HG03457 (cell line): ENCODE measurements at regions not wholly inside any gene's neighbourhood (a gene's known extent, or its start where the extent isn't known, plus 50 kb on each side); places are given as distances from the start of the nearest gene placed in this dataset.
"Not testable (repeated sequence)": the region's sequence is repeated elsewhere in the genome, so short reads cannot be mapped to it uniquely, and the experiment has no call there.

Source experiments
- ATAC-seq: cut with Tn5 transposase; IDR thresholded peaks from one replicate; pipeline ENCODE4 v1.9.1; 2021; ENCODE audit warnings: moderate number of reproducible peaks; ENCODE audit not compliant: unreplicated experiment

DNA sequence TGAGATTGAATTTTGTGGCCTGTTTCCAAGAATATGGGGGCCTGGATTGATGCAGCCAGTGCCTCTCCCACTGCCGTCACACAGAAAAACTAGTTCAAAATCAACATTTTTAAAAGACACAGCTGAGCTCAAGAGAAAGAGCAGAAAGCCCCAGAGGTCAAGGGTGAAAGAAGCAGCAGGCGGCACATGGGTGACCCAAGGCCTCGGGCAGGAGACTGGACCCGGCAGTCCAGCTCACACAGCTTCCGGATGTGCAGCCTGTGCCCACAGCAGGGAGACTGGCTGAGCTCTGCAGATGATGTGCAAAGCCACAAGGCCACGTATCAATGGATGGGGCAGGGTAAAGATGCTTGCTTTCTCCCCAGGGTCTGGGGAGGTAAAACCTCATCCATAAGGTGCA lies 50.4 kb upstream of the RNF32 start:
- no peak for ATAC-seq

DNA sequence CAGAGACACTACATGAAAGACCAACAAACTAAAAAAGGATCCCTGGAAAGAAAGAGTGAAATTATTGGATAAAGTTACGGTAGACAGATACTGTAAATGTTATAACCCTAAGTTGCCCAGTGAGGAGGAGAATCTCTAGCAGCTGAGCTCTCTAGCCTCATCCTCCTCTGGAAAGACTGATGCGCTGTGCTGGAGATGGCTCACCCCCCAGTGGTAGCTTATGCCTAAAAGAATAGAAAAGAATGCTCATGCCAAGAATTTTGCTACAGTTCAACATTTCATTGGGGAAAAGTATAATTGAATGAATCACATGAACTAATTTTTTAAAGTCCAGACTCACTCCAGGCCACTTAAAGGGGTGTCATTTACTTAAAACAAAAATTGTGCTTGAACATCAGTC lies 50.8 kb upstream of the RNF32 start:
- no peak for ATAC-seq

DNA sequence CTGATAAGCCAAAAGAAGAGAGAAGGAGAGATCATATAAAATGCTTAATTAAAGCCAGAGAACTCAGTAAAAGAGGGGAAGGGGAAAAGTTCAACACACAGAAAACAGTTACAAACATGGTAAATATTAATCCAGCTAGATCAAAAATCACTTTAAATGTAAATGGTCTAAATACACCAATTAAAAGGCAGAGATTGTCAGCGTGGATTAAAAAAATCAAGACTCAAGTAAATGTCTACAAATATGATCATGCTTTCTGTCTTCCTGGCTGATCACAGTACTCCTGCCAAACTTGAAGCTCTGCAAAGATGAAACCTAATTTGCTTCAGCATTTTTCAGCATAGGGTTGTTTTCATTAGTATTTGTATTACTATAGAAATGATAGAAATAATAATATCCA lies 54.6 kb upstream of the RNF32 start:
- no peak for ATAC-seq

DNA sequence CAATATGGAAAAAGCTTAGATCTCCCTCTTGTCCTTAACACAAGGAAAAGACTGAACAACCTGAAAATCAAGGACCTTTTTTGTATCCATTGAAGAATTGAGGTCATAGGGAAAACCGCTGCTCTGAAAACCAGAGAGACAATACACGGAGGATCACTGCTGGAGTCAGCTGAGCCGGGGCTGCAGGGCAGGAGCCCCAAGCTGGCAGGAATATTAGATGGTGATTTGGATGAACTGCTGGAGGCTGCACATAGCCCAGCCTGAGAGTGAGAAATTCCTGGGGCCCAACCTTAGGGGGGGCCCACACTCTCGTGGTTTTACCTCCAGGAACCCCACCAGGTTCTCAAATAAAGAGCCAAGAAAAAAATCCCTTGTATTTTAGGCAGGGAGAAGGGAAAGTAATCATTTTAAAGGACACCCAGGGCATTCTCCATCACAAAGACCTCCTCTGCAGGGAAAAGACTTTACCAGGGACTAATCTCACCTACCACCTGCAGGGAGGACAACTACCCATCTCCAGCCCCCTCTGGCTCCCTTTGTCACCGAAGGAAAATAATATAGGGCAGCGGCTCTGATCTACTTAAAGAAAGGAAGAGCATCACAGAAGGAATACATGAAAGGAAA lies 55.4 kb upstream of the RNF32 start:
- no peak for ATAC-seq

DNA sequence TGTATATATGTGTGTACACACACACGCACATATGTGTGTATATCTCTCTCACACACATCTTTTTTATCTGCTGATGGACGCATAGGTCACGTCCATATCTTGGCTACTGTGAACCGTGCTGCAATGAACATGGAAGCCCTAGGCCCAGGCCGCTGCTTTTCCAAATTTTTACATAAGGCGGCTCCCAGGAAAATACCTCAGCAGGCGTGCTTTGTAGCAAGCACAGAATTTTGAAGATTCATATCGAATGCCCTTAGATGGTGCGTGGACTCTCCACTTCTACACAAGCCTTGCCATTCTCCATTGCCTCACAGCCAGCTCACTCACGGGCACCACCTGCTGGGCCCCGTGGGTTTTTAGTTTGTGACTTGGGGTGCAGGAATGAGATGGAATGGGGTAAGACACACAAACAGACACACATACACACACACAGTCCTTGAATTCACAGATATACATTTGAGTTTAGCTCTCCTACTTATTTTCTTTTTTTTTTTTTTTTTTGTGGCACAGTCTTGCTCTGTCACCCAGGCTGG lies 57.9 kb upstream of the RNF32 start:
- ATAC-seq = no peak

DNA sequence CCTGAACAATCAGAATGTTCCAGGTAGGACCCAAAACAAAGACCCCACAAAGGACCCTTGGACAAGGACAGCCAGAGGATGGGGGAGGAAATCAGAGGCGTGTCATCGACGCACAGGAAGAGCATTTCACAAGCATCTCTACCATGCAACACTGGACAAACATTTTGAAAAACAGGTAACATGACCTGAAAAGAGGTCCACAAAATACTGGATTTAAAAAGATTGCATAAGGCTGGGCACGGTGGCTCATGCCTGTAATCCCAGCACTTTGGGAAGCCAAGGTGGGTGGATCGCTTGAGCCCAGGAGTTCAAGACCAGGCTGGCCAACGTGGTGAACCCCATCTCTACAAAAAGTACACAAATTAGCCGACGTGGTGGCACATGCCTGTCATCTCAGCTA lies 60.5 kb upstream of the RNF32 start:
- ATAC-seq = no peak

DNA sequence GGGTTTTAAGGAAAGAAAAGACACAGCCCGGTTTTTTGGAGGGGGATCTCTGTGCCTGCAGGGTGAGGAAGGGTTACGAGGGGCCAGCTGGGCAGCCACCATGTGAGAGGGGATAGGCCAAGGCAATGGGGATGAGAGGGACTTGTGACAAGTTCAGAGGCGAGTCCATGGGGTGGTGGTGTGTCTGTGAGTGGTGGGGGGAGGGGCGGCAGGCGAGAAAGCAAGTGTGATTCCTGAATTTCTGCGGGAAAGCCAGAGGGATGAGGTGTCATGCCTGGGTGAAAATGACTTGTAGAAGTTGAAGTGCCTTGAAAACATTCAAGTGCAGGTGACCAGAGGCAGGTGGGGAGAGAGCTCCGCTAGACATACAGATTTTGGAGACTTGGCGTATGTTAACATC lies 61.0 kb upstream of the RNF32 start:
- ATAC-seq = no peak

DNA sequence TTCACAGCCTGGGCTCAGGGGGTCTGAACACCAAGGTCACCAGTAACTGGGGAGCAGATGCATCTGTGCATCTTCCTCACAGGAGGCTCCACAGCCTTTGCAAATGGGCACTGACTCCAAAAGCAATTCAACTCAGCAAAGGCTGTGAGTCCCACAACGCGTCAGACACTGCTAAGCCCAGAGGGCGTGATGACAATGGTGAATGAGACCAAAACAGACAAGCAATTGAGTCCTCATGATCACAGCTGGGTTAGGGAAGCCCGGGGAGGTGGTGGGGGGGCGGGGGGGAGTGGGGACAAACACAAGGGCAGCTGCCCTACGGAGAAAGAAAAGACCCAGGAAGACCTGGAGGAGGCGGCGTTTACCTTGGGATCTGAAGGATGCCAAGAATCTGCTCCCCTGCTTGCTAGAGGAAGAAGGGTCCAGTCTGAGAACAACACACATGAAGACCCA lies 61.6 kb upstream of the RNF32 start:
- ATAC-seq = no peak

DNA sequence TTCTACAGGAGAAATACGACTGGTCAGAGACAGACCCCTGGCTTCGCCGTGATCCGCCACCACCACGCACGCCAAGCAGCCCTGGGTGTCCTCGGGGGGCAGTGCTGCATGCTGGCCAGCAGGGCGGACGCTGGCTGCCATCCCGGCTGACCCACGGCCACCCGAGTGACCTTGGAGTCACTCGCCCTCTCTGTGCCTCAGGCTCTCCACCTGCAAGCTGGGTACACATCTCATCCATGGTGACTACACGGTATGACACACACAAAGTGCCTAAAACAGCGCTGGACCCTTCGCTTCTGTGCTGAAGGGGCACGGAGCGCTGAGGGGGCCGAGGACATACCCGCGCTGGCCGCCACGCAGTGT lies 62.0 kb upstream of the RNF32 start:
- ATAC-seq = no peak

DNA sequence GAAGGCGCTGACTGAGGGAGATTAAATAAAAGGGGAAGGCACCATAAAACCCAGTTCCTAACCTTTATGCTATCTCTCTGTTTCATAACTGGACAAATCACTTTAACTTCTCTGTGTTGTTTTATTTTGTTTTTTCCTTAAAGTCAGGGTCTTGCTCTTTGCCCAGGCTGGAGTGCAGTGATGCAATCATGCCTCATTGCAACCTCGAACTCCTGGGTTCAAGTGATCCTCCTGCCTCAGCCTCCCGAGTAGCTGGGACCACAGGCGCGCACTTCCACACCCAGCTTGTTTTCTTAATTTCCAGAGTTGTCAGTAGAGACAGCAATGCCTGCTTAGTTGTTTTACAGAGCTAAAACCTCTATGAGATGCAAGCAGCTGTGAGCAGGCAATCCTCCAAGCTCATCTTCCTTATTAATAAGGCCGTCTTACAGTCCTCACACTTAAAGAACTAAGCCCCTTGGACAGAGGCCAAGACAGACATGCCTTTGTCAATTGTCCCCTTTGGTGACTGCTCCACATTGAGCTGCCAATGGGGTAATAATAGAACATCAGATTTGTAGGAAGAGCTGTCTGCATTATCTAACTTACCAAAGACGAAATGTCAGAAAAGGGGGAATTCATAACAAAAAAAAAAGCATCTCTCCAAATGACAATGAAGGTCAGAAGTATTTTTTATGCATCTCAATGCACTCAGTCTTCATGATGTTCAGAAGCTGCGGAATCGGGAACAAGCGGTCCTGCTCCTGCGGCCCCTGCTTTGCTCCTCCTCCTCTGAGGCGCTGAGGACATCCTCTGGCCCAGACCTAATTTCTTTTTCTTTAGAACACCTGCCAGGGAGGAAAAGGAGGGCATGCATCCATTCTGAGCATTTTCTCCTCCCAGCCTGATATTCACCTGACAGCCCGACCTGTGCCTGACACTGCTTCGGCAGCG lies 62.7 kb upstream of the RNF32 start:
- no peak for ATAC-seq

DNA sequence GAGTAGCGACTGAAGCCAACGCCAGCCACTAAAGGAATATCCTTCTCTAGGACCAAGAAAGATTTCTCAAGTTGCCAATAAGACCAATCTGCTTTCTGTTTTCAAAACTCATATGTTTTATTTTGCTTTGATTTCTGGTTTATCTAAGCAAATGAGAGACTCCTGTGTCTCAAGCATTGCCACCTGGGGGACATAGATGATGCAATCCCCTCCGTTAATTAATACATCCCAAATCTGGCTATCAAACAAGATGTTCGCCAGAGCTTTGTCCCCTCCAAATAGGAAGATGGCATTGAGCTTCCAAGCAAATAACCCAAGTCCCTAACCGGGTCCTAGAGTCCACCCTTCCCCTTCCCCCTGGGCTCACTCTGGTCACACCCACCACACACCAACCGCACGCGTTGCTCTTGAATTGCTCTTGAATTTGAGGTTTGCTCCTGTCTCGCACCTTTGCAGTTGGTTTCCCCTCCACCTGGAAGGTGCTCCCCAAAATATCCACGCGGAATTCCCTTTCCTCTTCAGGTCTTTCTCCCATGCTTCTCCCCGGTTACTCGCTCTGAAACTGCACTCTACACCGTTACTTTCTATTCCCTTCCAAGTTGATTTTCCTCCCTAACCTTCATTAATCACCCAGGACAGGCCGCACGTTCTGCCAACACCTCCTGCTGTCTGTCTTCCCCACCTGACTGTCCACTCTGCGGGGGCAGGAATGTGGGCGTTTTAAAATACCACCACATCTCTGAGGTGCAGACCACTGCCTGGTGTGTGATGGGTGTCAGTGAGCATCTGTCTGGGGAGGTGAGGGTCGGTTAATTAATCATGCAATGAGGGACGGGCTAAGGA lies 64.1 kb upstream of the RNF32 start:
- ATAC-seq = no peak

DNA sequence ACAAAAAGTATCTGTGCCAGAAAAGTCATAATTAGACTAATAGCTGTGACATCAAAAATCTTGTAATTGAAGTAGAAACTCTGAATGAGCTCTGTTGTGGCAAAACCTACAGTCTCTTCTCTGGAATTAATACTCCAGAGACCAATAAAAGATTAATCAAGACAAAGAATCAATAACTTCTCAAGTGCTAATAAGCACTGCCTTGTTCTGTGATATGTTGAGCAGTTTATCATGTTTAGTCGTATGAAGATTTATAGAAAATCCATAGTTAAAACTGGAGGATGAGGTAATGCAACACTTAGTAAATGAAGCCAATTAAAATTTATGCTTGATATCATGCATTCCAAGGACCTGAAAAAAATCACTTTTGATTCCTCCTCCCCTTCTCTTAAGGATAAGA lies 72.3 kb upstream of the RNF32 start:
- ATAC-seq = no peak

DNA sequence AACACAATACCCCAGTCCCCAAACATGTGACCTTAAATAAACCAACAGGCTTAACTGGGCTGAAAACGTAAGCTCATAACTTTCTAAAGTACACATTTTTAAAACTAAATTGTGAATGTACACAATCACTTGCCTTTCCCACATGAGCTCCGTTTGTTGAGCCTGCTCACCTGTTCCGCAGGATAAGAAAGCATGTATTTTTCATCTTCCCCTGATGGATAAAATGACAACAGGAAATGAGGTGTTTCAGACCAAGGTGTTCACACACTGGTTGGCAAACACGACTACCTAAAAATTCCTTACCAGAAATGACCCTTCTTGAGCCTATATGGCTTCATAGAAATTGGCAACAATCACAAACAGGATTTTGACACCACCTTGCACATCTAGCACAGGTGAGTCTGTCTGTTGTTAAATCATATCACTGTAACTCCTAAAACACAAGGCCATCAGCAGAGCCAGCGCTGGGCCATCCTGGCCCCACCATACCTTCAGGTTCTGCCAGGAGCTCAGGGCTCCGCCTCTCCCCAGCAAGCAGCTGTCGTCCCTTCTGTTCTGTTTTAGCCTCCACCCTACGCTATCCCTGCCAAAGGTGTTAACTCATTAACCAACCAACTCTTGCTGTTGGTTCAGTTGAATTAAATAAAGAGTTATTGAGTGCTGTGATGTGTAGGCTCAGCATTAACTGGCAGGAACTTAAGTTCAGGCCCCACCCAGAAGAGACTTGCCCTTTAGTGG lies 73.6 kb upstream of the RNF32 start:
- no peak for ATAC-seq

DNA sequence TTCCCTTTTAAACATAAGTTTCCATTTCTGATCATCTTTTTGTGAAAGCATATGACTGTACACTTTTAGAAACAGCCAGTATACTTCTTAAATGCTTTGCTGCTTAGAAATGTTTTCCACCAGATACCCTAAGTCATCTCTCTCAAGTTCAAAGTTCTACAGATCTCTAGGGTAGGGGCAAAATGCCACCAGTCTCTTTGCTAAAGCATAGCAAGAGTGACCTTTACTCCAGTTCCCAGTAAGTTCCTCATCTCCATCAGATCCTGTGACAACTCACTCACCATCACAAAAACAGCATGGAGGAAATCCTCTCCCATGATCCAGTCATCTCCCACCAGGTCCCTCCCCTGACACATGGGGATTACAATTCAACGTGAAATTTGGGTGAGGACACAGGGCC lies 75.6 kb upstream of the RNF32 start:
- not testable (repeated sequence) for ATAC-seq

DNA sequence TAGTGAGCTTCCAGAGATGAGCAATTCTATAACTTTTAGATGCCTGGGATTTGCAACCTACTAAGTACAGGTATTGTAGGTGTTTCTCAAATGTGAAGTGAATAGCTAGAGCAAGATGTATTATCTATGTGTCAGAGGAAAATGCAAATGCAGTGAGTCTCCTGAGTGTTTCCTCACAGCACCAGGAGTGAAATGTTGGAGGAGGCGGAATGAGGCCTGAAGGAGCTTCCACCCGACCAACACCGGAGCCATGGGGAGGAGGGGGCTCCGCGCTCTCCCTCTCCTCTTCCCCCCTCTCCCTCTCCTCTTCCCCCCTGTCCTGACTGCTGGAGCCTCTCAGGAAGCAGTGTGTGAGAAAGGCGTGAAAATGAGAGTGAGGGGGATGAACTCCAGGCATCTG lies 79.9 kb upstream of the RNF32 start:
- ATAC-seq = no peak

DNA sequence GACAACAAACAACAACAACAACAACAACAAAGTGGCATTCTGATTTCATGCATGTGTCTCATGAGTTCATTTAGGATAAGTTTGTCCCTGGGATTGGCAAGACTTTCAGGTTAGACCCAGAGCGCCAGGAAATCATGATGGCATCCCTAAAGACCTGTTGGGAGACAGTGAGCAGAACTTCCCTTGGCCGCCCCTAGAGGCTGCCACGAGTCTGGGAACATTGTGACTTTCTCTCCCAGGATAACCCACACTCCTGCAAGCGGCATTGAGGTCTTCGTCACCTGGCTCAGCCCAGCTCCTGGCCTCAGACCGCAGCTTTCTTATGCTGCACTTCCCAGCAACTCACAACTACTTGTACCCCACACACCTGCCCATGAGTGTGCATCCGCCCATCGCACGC lies 80.5 kb upstream of the RNF32 start:
- no peak for ATAC-seq

DNA sequence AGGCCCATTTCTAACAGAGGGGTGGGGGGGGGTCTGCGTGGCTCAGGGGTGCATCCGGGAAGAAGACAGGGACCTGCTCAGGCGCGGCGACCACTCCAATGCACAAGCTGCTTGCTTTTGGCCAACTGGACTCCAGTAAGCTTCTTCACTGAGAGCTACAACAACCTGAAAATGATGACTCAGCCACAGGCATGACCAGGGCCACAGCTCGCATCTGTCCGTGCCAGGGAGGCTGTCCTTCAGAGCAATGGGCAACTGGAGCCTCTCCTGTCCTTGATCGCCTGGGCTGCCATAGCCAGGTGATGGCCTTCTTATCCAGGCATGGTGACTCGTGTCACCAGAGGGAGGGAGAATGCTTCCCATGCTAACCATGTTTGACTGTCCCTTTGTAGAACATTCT lies 81.6 kb upstream of the RNF32 start:
- no peak for ATAC-seq

DNA sequence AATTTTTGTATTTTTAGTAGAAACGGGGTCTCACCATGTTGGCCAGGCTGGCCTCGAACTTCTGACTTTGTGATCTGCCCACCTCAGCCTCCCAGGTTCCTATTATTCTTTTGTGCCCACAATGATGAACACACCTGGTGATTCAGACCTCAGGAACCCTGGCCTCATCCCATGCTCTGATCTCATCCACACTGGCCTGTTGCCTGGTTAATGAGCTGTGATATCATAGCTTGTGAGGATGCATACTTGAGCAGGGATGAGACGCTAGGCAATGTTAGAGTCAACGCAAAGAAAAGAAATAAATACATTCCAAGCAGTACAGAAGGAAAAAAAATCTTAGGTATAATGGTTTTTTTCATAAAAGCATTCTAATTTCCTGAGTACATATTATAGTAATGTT lies 82.4 kb upstream of the RNF32 start:
- no peak for ATAC-seq

DNA sequence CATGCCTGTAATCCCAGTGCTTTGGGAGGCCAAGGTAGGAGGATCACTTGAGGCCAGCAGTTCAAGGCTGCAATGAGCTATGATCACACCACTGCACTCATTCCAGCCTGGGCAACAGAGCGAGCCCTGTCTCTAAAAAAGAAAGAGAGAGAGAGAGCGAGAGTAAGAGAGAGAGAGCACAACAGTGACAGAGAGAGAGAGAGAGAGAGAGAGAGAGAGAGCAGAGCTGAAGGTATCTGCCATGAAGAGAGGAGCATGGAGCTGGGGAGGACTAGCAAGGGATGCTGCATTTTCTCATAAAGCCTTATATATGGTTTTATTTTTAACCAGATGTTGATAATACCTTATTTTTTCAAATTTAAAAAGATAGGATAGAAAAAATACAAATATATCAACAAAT lies 84.5 kb upstream of the RNF32 start:
- ATAC-seq = no peak

DNA sequence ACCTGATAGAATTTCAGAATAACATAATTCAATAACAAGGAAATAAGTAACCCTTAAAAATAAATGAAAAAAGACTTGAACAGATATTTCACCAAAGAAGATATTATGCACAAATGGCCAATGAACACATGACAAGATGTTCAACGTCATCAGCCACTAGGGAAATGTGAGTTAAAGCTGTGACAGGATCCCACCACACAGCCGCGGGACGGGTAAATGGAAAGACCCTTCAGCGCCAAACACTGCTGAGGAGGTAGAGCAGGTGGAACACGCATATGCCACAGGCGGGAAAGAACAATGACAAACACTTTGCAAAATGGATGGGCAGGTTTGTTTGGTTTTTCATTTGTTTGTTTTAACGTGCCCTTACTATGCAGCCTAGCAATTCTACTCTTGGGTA lies 86.1 kb upstream of the RNF32 start:
- ATAC-seq = no peak

DNA sequence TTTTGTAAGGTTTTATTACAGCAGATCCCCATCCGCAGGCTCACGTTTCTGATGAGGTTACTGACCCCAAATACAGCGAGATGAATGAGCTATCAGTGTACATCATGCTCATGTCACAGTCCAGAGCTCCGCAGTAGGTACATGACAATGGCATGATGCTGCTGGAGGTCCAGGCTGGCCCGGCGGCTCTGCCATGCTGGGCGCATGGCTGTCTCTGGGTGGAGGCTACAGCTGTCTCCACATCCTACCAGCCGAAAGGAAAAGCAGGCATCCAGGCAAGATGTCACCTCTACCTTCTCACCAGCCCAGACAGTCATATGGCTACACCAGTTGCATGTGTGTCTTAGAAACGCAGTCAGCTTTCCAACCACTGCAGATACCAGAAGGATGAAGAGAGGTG lies 90.9 kb upstream of the RNF32 start:
- no peak for ATAC-seq
